HEK293 (cell line): ENCODE measurements at regions not wholly inside any gene's neighbourhood (a gene's known extent, or its start where the extent isn't known, plus 50 kb on each side); places are given as distances from the start of the nearest gene placed in this dataset.

Experiments
- CTCF ChIA-PET: fragments of 350-600 bp; formaldehyde crosslinking; extraction: SDS; loops from one replicate; lab custom pipeline; 2021; ENCODE audit warnings: antibody characterized with exemption; lab: Yijun Ruan, JAX
- POLR2A ChIA-PET: fragments of 300-600 bp; formaldehyde crosslinking; extraction: SDS; loops from one replicate; lab custom pipeline; 2020; ENCODE audit warnings: antibody characterized with exemption, inconsistent platforms; lab: Yijun Ruan, JAX
- H3K27ac ChIP-seq: fragments of 200-500 bp; sonication (Bioruptor generic); 2 replicates; pipeline ENCODE4 v1.5.1; 2014; ENCODE audit warnings: low read depth, low read length, control low read depth, inconsistent platforms; ENCODE audit errors: extremely low read depth
- H3K36me3 ChIP-seq, 2 experiments: fragments of 200-500 bp in 1 of 2; sonication (Bioruptor generic) in 1 of 2; 1 replicate in 1 of 2; 2 replicates in 1 of 2; pipeline ENCODE4 v1.5.1; 2014 to 2017; ENCODE audit warnings: inconsistent platforms in 2 of 2, low read length in 2 of 2; ENCODE audit not compliant: control insufficient read depth in 2 of 2, insufficient read depth in 1 of 2
- H3K4me1 ChIP-seq: fragments of 200-500 bp; sonication (Bioruptor generic); 2 replicates; pipeline ENCODE4 v1.5.1; 2014; ENCODE audit warnings: mild to moderate bottlenecking, low read length, inconsistent platforms; ENCODE audit not compliant: control insufficient read depth, insufficient read depth
- H3K4me3 ChIP-seq: 2 replicates; pipeline ENCODE4 v1.5.1; 2011; ENCODE audit warnings: low read depth, mild to moderate bottlenecking, control low read depth, low read length, moderate library complexity
- H3K9me3 ChIP-seq: fragments of 200-500 bp; sonication (Bioruptor generic); 2 replicates; pipeline ENCODE4 v1.5.1; 2014; ENCODE audit warnings: low read depth, low read length, inconsistent platforms; ENCODE audit not compliant: control insufficient read depth, insufficient read depth
- BCL11A ChIP-seq: fragments of 450-650 bp; formaldehyde crosslinking; IDR thresholded peaks from 2 replicates; pipeline ENCODE4 v1.5.1; 2016; ENCODE audit warnings: low read depth, missing biosample characterization, missing genetic modification characterization
- EGR2 ChIP-seq: fragments of 450-650 bp; formaldehyde crosslinking; IDR thresholded peaks from 2 replicates; pipeline ENCODE4 v1.5.1; 2016; ENCODE audit warnings: low read depth, missing biosample characterization, missing genetic modification characterization
- ELK4 ChIP-seq: IDR thresholded peaks from 2 replicates; pipeline ENCODE4 v1.6.1; 2011; ENCODE audit warnings: mild to moderate bottlenecking, low read depth, low read length, borderline replicate concordance
- GLIS2 ChIP-seq: fragments of 450-650 bp; formaldehyde crosslinking; IDR thresholded peaks from 2 replicates; pipeline ENCODE4 v1.5.1; 2016; ENCODE audit warnings: missing biosample characterization, missing genetic modification characterization
- MYNN ChIP-seq: fragments of 450-650 bp; formaldehyde crosslinking; IDR thresholded peaks from 2 replicates; pipeline ENCODE4 v1.5.1; 2016; ENCODE audit warnings: missing biosample characterization, missing genetic modification characterization, borderline replicate concordance
- SCRT2 ChIP-seq: fragments of 450-650 bp; formaldehyde crosslinking; IDR thresholded peaks from 2 replicates; pipeline ENCODE4 v1.5.1; 2016; ENCODE audit warnings: missing biosample characterization, missing genetic modification characterization
- YY1 ChIP-seq: fragments of 450-650 bp; formaldehyde crosslinking; IDR thresholded peaks from 2 replicates; pipeline ENCODE4 v1.5.1; 2018; ENCODE audit warnings: missing biosample characterization, missing genetic modification characterization
- ZBTB1 ChIP-seq: fragments of 450-650 bp; formaldehyde crosslinking; IDR thresholded peaks from 2 replicates; pipeline ENCODE4 v1.5.1; 2016; ENCODE audit warnings: missing biosample characterization, missing genetic modification characterization
- ZBTB49 ChIP-seq: fragments of 450-650 bp; formaldehyde crosslinking; IDR thresholded peaks from 2 replicates; pipeline ENCODE4 v1.5.1; 2016; ENCODE audit warnings: missing biosample characterization, missing genetic modification characterization, low read depth
- ZNF214 ChIP-seq: fragments of 450-650 bp; formaldehyde crosslinking; IDR thresholded peaks from 2 replicates; pipeline ENCODE4 v1.5.1; 2017; ENCODE audit warnings: missing biosample characterization, mild to moderate bottlenecking, missing genetic modification characterization, borderline replicate concordance
- ZNF223 ChIP-seq: fragments of 450-650 bp; formaldehyde crosslinking; IDR thresholded peaks from 2 replicates; pipeline ENCODE4 v1.5.1; 2016; ENCODE audit warnings: missing biosample characterization, missing genetic modification characterization
- ZNF23 ChIP-seq: fragments of 450-650 bp; formaldehyde crosslinking; IDR thresholded peaks from 2 replicates; pipeline ENCODE4 v1.5.1; 2016; ENCODE audit warnings: missing biosample characterization, missing genetic modification characterization, borderline replicate concordance
- ZNF324 ChIP-seq: fragments of 450-650 bp; formaldehyde crosslinking; IDR thresholded peaks from 2 replicates; pipeline ENCODE4 v1.5.1; 2016; ENCODE audit warnings: missing biosample characterization, missing genetic modification characterization
- ZNF394 ChIP-seq: fragments of 450-650 bp; formaldehyde crosslinking; IDR thresholded peaks from 2 replicates; pipeline ENCODE4 v1.5.1; 2016; ENCODE audit warnings: missing biosample characterization, missing genetic modification characterization, mild to moderate bottlenecking, moderate library complexity, borderline replicate concordance
- ZNF398 ChIP-seq: fragments of 450-650 bp; formaldehyde crosslinking; IDR thresholded peaks from 2 replicates; pipeline ENCODE4 v1.5.1; 2017; ENCODE audit warnings: missing biosample characterization, missing genetic modification characterization
- ZNF416 ChIP-seq: fragments of 450-650 bp; formaldehyde crosslinking; IDR thresholded peaks from 2 replicates; pipeline ENCODE4 v1.5.1; 2016; ENCODE audit warnings: missing biosample characterization, missing genetic modification characterization
- ZNF423 ChIP-seq: fragments of 450-650 bp; formaldehyde crosslinking; IDR thresholded peaks from 2 replicates; pipeline ENCODE4 v1.5.1; 2016; ENCODE audit warnings: missing biosample characterization, missing genetic modification characterization
- ZNF449 ChIP-seq: fragments of 450-650 bp; formaldehyde crosslinking; IDR thresholded peaks from 2 replicates; pipeline ENCODE4 v1.5.1; 2017; ENCODE audit warnings: missing biosample characterization, mild to moderate bottlenecking, missing genetic modification characterization, moderate library complexity
- ZNF518A ChIP-seq: fragments of 450-650 bp; formaldehyde crosslinking; conservative IDR thresholded peaks from 2 replicates; pipeline ENCODE4 v1.5.1; 2016; ENCODE audit warnings: low read depth, missing biosample characterization, missing genetic modification characterization
- ZNF530 ChIP-seq: fragments of 450-650 bp; formaldehyde crosslinking; IDR thresholded peaks from 2 replicates; pipeline ENCODE4 v1.5.1; 2016; ENCODE audit warnings: low read depth, missing biosample characterization, missing genetic modification characterization
- ZNF645 ChIP-seq: fragments of 450-650 bp; formaldehyde crosslinking; IDR thresholded peaks from 2 replicates; pipeline ENCODE4; 2016; ENCODE audit warnings: missing biosample characterization, missing genetic modification characterization
- ZNF677 ChIP-seq: fragments of 450-650 bp; IDR thresholded peaks from 2 replicates; pipeline ENCODE4 v1.5.0; 2018; ENCODE audit warnings: missing biosample characterization, mild to moderate bottlenecking, missing genetic modification characterization, moderate library complexity
- ZNF76 ChIP-seq: fragments of 450-650 bp; formaldehyde crosslinking; IDR thresholded peaks from 2 replicates; pipeline ENCODE4; 2016; ENCODE audit warnings: low read depth, missing biosample characterization, missing genetic modification characterization, borderline replicate concordance

- ChIA-PET POLR2A (no interaction called here), CTCF (no interaction called here)
- no peaks in the 10 kb centered on the region for H3K9me3 ChIP-seq
- no peak for TF ChIP-seq ZNF214 (tag by site-specific recombination)
- no peak for TF ChIP-seq MYNN (tag by site-specific recombination)
- TF ChIP-seq ZNF398 = no peak
- TF ChIP-seq ZBTB49 (tag by site-specific recombination) = no peak
- TF ChIP-seq ZNF394 = no peak
- TF ChIP-seq ZNF76 (tag by site-specific recombination) = no peak
- no peak for TF ChIP-seq ZNF449 (tag by site-specific recombination)
- TF ChIP-seq ZBTB1 (tag by site-specific recombination) = no peak
- no peaks in the 10 kb centered on the region for H3K36me3 ChIP-seq
- H3K27ac ChIP-seq = no peak overlapping the region
- no peak overlapping the region for H3K4me3 ChIP-seq
- H3K4me1 ChIP-seq = no peaks in the 10 kb centered on the region
Measured at GRCh38 chr2:185360776-185361175, 377.8 kb upstream of the FSIP2 start.

- no peak overlapping the region for H3K4me3 ChIP-seq
- H3K27ac ChIP-seq = no peak overlapping the region
- no peaks in the 10 kb centered on the region for H3K4me1 ChIP-seq
- no peaks in the 10 kb centered on the region for H3K9me3 ChIP-seq
- ChIA-PET POLR2A (no interaction called here), CTCF (no interaction called here)
- no peaks in the 10 kb centered on the region for H3K36me3 ChIP-seq
- no peak for TF ChIP-seq ELK4
- TF ChIP-seq ZNF518A (tag by site-specific recombination) = no peak
- no peak for TF ChIP-seq ZNF677
- TF ChIP-seq GLIS2 = no peak
- no peak for TF ChIP-seq ZNF530 (tag by site-specific recombination)
- no peak for TF ChIP-seq ZNF416 (tag by site-specific recombination)
- no peak for TF ChIP-seq BCL11A (tag by site-specific recombination)
- no peak for TF ChIP-seq ZNF423
- TF ChIP-seq ZNF324 = no peak
- TF ChIP-seq SCRT2 (tag by site-specific recombination) = no peak
- TF ChIP-seq ZNF645 (tag by site-specific recombination) = no peak
- TF ChIP-seq YY1 (tag by site-specific recombination) = no peak
- TF ChIP-seq EGR2 = no peak
- no peak for TF ChIP-seq ZNF223
- no peak for TF ChIP-seq ZNF23 (tag by site-specific recombination)
Measured at GRCh38 chr2:185372188-185372587, 366.4 kb upstream of the FSIP2 start.
